Superior temporal gyrus (tissue), 1 donor: ENCODE measurements at regions not wholly inside any gene's neighbourhood (a gene's known extent, or its start where the extent isn't known, plus 50 kb on each side); places are given as distances from the start of the nearest gene placed in this dataset.

ENCODE experiments used
- DNase-seq: peaks from one replicate; pipeline ENCODE4 v3.0.0-alpha.2; 2016; ENCODE audit errors: extremely low spot score

GRCh38 chr2:172329416-172329773, 98.0 kb upstream of the ITGA6 start:
- no peak for DNase-seq

GRCh38 chr2:172329774-172330671, 97.4 kb upstream of the ITGA6 start:
- no peak for DNase-seq

GRCh38 chr2:172332507-172332906, 94.9 kb upstream of the ITGA6 start:
- DNase-seq = no peak

GRCh38 chr2:172333235-172333977, 94.0 kb upstream of the ITGA6 start:
- DNase-seq = no peak

- DNase-seq = no peak
These were observed 93.4 kb upstream of the ITGA6 start for GRCh38 chr2:172333978-172334330.

- no peak for DNase-seq
These were observed 92.4 kb upstream of the ITGA6 start for GRCh38 chr2:172334988-172335387.

- DNase-seq = no peak
These were observed 91.7 kb upstream of the ITGA6 start for GRCh38 chr2:172335736-172336135.

GRCh38 chr2:172336681-172337080, 90.7 kb upstream of the ITGA6 start:
- no peak for DNase-seq

GRCh38 chr2:172339371-172340010, 87.9 kb upstream of the ITGA6 start:
- no peak for DNase-seq

- no peak for DNase-seq
These were observed 87.0 kb upstream of the ITGA6 start for GRCh38 chr2:172340394-172340793.

GRCh38 chr2:172342078-172342477, 85.3 kb upstream of the ITGA6 start:
- no peak for DNase-seq

- DNase-seq = no peak
These were observed 84.8 kb upstream of the ITGA6 start for GRCh38 chr2:172342611-172343010.

GRCh38 chr2:172344159-172344558, 83.2 kb upstream of the ITGA6 start:
- DNase-seq = no peak

GRCh38 chr2:172345956-172346555, 81.3 kb upstream of the ITGA6 start:
- no peak for DNase-seq

- no peak for DNase-seq
These were observed 78.7 kb upstream of the ITGA6 start for GRCh38 chr2:172348555-172349288.

- DNase-seq = peak; percentile 19
These were observed 76.4 kb upstream of the ITGA6 start for GRCh38 chr2:172350839-172351479.

- DNase-seq = no peak
These were observed 75.8 kb upstream of the ITGA6 start for GRCh38 chr2:172351586-172351985.

GRCh38 chr2:172354347-172354746, 73.0 kb upstream of the ITGA6 start:
- DNase-seq = no peak

- DNase-seq = no peak
These were observed 69.9 kb upstream of the ITGA6 start for GRCh38 chr2:172357442-172357841.

- no peak for DNase-seq
These were observed 68.5 kb upstream of the ITGA6 start for GRCh38 chr2:172358691-172359556.
